ENCODE measurements at regions not wholly inside any gene's neighbourhood (a gene's known extent, or its start where the extent isn't known, plus 50 kb on each side); places are given as distances from the start of the nearest gene placed in this dataset.

DNA sequence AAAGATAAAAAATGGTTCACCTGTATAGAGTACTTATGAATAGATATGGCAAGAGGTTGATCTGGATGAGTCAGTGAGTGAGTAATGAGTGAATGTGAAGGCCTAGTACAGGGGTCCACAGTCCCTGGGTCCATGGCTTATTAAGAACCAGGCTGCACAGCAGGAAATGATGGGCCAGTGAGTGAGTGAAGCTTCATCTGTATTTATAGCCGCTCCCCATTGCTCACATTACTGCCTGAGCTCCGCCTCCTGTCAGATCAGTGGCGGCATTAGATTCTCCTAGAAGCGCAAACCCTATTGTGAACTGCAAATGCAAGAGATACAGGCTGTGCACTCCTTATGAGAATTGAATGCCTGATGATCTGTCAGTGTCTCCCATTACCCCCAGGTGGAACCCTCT is 307.7 kb upstream of the ZNF608 start:
- TF ChIP-seq, protein P1, sequence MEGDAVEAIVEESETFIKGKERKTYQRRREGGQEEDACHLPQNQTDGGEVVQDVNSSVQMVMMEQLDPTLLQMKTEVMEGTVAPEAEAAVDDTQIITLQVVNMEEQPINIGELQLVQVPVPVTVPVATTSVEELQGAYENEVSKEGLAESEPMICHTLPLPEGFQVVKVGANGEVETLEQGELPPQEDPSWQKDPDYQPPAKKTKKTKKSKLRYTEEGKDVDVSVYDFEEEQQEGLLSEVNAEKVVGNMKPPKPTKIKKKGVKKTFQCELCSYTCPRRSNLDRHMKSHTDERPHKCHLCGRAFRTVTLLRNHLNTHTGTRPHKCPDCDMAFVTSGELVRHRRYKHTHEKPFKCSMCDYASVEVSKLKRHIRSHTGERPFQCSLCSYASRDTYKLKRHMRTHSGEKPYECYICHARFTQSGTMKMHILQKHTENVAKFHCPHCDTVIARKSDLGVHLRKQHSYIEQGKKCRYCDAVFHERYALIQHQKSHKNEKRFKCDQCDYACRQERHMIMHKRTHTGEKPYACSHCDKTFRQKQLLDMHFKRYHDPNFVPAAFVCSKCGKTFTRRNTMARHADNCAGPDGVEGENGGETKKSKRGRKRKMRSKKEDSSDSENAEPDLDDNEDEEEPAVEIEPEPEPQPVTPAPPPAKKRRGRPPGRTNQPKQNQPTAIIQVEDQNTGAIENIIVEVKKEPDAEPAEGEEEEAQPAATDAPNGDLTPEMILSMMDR (conservative IDR thresholded peaks at IDR 0.05; ENCODE audit: low read depth, low read length): 0 out of 2 replicates have a peak, but pooled peaks have one; percentile 15
- TF ChIP-seq EZH2 (IDR thresholded peaks at IDR 0.05; ENCODE audit: low read length, unreplicated experiment): no peak
- no peak for TF ChIP-seq EZH2phosphoT487 (IDR thresholded peaks at IDR 0.05; ENCODE audit: borderline replicate concordance, low read length)
